Umbilical cord (tissue), 1 donor: ENCODE measurements at regions not wholly inside any gene's neighbourhood (a gene's known extent, or its start where the extent isn't known, plus 50 kb on each side); places are given as distances from the start of the nearest gene placed in this dataset.

Source experiments
- DNase-seq: peaks from one replicate; pipeline ENCODE4 v3.0.0-alpha.2; 2015; ENCODE audit warnings: low spot score

DNA sequence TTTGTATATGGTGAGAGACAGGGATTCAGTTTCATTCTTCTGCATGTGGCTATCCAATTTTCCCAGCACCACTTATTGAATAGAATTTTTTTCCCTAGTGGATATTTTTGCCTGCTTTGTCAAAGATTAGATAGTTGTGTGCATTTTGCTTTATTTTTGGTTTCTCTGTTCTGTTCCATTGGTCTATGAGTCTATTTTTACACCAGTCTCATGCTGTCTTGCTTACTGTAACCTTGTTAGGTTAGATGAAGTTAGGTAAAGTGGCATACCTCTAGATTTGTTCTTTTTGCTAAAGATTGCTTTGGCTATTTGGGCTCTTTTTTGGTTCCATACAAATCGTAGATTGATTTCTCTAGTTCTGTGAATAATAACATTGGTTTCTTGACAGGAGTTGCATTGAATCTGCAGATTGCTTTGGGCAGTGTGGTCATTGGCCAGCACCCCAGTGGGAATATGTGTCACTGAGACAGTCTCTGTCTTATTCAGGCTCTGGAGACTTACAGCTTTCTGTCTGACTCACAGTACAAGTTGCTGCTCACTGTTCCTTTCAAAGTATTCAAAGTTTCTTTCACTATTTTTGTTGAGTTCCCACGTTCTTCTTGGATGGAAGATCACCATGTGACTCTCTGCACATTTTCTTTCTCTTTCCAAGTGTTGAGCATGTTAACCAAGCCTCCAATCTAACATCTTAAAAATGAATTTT is 709.1 kb downstream of the CDH11 start:
- no peak for DNase-seq

DNA sequence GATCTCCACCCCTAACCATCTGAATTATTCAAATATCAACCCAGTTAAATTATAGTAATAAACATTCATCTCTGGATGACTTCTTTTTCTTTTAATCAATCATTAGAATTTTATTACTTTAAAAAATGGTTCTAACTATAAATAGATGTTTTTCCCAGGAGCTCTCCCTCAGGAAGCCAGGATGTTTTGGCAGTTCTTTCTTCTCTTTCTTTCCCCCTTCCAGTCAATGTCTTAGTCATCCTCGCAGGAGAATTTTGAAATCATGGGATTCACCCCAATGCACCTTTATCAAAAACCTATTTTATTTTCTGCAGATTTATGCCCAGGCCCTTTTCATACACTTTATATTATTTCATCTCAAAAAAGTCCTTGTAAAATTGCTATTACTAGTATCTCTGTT is 711.6 kb downstream of the CDH11 start:
- DNase-seq: no peak

DNA sequence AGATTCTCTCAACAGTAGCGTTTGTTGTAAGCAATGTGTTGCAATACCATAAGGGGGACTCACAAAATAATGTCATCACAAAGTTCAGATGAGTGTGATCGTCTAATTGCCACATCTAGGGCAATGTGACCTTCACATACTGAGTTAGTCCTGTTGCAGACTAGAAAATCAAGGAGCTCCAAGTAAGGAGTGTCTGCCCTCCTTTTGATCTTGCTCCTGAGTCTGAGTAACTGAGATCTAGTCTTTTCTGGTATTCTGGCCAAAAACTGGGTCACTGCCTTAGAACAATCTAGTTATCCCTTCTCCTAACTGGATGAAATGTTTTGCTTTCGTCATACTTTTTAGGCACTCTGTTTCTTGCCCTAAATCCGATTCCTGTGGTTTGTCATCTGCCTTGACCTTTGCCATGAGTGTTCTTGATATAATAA is 712.1 kb downstream of the CDH11 start:
- DNase-seq: no peak

DNA sequence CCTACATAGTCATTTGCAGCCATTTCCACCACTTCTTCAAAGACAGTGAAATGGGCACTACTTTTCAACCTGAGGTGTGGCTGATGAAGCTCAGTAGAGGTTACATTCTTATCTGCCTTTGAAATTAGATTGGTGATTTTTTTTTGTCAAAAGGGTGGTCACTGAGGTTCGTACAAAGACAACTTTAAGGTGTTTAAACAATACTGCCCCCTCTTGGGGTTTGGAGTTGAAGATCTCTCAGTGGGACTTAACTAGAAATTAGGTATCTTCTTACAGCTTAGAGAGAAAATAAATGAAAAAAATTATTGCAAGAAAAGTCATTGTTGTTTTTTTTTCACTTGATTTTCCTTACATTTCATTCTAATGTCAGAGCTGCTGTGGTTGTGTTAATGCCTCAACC is 713.2 kb downstream of the CDH11 start:
- no peak for DNase-seq

DNA sequence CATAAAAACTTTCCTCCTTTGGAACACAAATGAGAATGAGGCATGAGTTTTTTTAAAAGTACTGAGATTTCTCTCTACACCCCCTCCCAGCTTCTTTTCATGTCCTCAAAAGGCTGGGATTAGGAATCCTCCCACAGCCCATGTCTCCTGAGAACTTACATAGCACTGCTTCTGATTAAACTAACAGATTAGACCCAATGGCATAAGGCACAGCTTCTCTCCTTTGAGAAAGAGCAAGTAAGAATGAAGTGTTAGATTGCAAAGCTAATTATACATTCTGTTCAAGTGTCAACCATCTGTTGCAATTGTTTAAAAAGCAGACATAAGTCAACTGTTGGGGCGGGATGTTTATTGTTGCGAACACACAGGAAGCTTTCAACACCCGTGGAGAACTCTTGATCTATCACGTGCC is 715.1 kb downstream of the CDH11 start:
- no peak for DNase-seq

DNA sequence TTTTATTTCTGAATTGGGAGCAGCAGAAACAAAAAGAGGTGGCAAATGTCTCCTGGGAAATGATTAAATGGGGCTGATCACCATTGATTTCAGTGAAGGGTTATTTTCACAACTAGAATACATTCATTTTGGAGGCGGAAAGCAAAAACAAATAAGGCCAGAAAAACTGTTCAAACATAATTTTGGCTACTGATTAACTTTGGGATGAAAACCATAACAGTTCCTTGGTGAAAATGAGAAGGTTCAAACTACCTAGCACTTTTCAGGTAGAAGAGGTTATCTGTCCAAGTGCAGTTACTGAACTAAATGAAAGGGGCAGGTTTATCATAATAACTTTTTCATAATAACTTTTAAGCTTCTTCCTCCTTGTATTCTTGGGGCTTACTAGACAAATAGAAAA is 718.5 kb downstream of the CDH11 start:
- no peak for DNase-seq

DNA sequence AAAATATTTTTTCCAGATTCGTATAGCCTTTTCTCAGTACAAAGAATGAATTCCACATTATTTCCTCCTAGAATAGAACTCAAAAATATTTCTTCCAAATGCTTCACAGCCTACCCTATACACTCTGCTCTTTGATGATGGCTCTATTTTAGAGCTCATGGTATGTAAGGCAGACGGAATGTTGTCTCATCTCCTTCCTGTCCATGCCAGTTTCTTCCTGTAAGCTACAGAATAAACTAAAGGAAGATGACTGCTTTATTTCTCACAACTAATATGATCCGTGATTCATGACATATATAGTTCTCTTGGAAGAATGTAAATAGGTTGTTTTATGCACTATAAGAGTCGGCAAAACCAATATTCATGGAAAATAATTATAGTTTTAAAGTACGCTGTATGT is 723.1 kb downstream of the CDH11 start:
- peak; percentile 66 for DNase-seq

DNA sequence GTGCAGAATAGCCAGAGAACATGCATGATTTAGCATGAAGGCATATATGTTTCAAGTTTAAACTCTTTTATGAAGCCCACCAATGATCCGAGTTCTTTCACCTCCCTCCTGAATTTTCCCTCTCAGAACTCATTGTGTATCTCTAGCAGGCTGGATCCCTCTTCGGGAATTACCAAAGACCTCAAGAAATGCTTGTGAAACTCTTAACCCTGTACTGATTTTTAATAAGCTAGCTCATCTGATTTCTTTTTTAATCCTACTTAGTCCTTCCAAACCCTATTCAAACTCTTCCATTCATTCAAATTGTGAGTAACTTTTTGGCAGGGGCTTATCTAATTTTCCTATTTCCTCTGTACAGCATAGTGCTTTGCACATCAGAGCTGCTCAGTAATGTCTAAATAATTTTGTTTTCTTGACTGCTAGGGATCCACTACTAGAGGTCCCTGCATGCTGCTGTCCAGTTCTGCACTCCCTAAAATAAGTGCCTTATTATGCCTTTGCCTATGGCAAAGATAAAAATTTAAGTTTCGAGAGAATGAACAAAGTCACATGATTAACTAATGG is 723.8 kb downstream of the CDH11 start:
- DNase-seq: peak; percentile 62

DNA sequence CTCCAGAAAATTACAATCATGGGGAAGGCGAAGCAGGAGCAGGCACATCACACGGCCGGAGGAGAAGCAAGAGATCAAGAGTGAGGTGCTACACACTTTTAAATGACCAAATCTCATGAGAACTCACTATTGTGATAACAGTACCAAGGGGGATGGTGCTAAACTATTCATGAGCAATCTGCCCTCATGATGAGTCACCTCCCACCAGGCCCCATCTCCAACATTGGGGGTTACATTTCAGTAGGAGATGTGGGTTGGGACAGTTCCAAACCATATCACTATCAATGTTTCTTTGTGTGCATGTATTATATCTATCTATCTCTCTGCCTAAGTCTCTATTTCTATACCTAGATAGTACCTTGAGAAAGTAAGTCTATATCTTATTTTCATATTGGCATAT is 724.8 kb downstream of the CDH11 start:
- no peak for DNase-seq

DNA sequence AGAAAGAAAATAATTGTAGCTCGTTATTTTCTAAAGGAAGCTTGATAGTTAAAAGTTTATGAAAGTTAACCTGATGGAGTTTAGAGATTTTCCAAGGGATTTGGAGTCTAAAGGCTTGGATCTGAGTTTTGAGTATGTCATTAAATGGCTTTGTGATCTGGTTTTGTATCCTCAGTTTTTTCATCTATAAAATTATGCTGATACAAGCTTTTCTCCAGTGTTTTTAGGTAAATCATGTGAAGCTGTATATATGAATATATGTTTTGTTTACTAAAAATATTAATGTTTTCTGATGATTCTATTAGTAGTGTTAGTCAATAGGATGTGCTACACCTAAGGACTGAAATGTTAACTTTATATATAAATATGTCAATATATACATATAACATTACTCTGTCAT is 727.8 kb downstream of the CDH11 start:
- DNase-seq: no peak

DNA sequence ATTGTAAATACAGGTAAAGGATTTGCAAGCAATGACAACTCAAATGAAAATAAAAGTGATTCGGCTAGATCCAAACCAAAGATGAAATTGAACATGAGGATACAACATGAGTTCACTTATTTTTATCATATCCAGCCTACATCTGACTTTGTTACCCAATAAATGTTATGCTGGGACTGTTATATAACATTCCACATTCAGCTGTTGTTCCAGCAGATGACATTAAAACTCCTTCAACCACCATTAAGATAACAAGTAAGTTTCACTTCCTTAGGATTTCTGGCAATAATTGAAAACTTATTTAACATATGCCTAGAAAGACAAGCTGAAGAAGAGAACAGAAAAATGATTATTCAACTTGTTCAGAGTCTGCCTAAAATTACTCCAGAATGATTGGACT is 729.4 kb downstream of the CDH11 start:
- peak; percentile 30 for DNase-seq

DNA sequence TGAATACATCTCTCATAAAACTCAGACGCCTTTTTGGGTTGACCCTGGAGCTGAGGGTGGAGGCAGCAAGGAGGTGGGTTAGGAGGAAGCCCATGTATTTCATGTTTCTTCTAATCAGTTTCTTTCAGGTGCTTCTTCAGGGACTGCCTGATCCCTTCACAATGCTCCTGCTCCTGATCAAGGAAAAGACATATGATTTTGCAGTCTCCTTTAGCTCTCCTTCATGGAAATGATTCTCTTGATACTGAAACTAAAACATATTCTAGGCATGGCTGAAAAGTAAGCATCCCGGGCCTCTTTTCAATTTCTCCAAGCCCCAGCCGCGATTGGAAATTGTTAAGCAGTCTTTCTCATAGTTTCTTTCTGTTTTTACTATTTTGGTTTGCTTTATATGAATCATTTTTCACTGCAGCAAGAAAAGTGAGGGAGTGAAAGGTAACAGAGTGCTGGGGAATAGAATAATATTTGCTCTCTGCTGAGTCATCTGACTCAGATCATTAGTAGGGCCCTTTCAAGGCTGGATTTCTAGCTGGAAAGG is 730.7 kb downstream of the CDH11 start:
- DNase-seq: peak; percentile 62

DNA sequence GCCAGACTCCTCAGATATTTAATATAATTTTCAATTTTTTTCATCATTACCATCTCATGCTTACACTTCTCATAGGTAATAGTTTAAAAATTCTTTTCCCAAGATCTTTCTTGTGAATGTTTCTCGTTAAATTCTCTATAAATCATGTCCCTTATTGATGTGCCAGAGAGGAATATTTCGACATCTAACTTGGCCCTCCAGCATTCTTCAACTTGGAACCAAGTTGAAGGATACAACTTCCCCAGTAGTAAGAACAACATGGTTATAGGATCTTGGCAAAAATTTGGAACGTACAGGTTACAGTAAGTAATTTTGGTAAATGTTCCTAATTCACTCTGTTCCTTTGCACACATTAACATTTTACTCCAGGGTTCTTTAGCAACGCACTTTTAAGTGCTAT is 731.8 kb downstream of the CDH11 start:
- DNase-seq: no peak

DNA sequence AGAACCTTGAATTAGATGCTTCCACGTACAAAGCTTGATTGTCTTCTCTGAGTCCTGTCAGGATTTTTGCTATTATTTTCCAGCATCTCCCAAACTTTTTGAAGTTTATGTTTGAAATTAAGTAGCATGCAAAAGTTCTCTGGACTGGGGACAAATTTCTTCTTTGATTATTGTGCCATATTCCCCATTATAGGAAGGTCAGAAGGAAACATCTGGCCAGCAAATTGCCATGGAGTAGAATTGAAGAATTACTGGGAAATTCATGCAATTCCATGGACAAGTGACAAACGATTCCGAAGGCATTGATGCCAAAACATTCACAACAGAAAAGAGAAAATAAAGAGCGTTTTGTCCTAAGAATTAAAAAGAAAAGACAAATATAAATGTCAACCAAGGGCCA is 737.2 kb downstream of the CDH11 start:
- no peak for DNase-seq

DNA sequence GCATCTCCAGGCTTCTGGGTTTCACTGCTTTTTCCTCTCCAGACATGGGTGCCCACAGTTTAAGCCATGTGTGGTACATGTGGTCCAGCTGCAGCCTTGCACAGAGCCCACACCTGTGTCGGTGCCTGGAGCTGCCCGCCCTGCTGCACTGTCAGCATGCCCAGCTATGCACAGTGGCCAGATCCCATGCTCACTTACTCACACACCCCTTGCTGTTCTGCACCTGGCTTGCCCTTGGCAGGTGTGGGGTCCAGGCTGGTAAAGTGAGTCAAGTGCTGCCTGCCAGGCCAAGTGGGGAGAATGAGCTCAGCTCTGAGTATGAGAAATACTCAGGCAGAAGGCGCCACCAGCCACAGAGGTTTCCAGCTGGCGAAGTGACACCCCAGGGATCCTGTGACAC is 739.9 kb downstream of the CDH11 start:
- DNase-seq: no peak

DNA sequence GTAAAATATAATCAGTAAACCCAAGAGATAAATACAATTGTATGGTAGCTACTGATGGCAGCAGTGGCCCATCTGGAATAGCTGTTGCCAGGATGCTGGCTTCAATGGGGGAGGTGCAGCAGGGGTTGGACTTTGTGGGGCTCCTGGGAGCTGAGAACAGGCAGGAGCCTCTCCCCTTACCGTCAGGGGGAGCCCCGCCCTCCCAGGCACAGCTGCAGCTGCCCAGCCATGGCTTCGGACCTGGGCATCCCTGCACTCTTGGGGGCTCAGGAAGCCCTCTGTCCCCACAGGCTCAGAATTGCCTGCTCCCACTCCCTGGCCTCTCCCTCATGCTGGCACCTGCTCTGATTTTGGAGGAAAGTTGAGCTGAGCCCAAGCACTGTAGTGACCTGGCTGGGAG is 741.1 kb downstream of the CDH11 start:
- no peak for DNase-seq

DNA sequence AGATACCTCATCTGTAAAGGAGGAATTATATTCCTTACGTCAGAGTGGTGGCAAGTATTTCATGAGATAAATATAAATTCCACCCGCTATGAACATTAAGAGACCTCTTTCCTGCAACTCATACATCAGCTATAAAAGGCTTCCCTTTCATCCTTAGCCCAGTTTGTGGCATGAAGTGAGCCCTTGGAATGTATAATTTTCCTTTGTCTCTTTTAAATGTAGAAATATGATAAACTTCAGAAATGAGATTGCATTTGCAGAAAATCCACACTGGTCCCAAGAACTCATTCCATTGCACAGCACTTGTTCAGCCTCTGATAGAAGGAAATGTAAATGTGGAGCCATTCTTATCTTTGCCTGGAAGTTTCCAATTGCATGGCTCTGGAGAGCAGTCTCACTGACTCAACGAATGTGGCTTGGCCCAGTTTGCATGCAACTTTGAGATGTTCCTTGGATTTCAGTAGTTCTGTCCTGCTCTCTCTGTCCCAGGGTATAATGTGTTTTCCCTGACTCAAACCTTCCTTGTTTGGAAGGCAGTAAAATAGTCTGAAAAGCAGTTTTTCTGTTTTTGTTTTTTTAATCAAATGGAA is 746.4 kb downstream of the CDH11 start:
- DNase-seq: peak; percentile 94

DNA sequence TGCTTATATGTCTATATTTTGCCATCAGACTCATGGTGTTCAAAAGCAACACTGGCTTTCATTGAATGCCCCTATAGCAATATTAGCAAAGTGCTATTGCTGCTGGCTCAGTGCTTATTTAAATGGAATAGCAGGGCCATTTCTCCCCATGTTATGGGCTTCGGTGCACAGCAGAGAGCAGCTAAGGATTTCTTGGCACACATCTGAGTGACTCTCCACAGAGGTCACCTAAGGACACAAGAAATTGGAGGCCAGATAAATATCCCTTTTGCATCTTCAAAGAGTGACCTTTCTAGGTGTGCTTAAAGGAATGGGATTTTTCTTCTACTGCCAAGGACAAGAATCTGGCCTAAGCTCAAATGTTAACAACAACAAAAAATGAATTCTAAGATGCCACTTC is 751.8 kb downstream of the CDH11 start:
- no peak for DNase-seq

DNA sequence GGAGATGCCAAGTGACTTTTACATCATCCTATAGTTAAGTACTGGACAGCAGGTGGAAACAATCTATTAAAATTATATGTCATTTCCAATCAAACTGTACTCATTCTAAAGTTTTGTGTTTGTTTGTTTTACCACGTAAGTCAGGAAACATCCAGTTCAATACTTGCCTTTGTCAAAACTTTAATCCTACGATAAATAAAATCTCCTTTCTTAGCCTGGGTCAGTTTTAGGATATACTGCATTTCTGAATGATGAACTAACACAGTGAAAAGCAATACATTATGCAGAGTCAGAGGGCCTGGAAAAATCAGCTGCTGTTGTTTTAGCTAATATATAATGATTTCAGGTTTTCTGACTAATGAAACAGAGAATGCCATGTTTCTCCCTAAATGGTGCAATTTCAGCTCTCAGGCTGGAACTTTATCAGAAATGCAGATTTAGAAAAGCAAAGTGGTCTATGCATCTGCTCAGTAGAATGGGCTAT is 756.4 kb downstream of the CDH11 start:
- peak; percentile 35 for DNase-seq

DNA sequence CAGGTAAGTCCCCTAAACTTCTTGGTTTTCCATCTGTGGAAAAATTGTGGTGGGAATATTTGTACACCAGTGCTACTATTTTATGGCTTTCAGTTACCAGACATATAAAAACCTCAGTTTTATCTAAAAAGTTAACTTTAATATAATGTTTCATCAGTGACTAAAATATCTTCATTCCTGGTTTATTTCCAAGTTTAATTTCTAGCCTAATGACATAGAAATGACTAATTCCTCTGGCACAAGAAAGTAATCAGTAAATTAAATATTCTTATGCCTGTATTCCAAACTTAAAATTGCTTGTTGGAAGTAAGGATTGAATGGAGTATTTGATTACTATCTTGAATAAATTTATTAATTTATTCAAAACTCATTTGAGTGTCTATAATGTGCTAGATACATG is 757.0 kb downstream of the CDH11 start:
- DNase-seq: no peak

DNA sequence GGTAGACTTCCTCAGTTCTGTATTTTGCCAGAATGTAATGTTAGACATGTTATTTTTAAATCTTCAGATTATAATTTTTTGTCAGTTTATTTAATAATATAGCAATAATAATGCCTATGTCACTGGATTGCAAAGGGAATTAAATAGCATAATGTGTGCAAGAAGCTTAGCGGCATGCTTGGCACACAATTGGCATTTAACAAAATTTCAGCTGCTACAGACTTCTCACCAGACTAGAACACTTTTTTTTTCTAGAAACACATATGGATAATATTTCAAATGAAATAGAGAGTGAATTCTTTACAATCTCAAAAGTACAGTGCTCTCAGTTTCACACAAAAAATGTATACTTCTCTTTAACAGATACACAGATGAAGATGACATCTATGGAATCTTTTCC is 757.4 kb downstream of the CDH11 start:
- no peak for DNase-seq

DNA sequence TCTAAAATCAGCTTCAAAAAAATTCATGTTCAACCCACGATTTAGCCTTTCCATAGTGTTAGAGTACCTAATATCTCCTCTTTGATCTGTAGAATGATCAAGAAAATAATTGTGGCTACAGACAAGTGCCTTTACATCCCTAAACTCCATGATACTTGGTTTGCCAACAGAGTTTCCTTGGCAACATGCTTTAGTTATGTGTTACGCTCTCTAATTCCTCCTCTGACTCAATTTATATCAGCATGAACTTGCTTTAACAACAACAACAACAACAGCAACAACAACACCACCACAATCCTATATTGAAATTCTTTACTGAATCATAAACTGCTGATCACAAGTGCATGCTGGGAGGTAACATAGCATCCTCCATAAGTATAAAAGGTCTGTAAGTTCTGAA is 757.8 kb downstream of the CDH11 start:
- DNase-seq: no peak

DNA sequence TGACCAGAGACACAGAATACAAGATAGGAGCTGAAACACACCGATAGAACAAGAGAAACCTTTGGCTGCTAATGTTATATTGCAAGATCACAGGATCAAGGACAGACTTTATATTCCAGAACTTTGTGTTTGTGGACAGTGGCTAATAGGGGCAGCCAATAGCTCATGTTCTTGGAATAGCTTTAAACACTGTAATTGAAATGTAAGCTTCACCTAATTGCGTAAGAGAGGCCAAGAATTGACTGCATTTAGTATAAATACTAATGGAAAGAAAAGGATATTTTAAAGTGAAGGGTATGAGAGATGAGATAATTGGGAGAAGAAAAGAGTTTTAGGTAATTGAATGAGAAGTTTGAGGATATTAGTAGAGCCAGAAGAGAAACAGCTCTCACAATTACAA is 758.8 kb downstream of the CDH11 start:
- DNase-seq: peak; percentile 49
